ENCODE measurements at regions not wholly inside any gene's neighbourhood (a gene's known extent, or its start where the extent isn't known, plus 50 kb on each side); places are given as distances from the start of the nearest gene placed in this dataset.

DNA sequence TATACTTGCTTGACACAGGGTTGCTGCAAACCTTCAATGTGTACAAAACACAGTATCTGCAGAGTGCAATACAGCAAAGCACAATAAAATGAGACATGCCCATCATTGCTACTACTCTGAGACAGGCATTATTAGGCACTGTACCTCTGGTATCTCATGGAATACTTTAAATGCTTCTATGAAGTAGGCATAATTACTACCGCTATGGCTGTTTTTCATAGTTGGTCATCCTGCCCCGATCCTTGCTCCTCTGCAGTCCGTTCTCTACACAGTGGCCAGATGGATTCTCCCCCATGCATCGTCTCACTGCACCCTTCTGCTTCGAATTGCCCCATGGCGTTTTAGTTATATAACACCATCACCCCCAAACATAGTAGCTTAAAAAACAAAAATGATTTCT, 83.0 kb upstream of the UBL3 start:
- intact Hi-C loops (cut with micrococcal nuclease; ENCODE audit: unreplicated experiment) (no loop called here), in situ Hi-C loops (cut with HindIII; ENCODE audit: low pct_unique_long_range_greater_than_20kb, low sequenced_read_pairs) (no loop called here)
- no peaks in the 10 kb centered on the region for H3K4me1 ChIP-seq (ENCODE audit: control insufficient read depth, insufficient read depth, low read length)
- H3K27ac ChIP-seq (ENCODE audit: low read length): no peak overlapping the region
- no peaks in the 10 kb centered on the region for H3K9me3 ChIP-seq (ENCODE audit: control insufficient read depth, insufficient read depth, low read depth, low read length)
- DNase-seq (ENCODE audit: low read depth, low spot score): no peak
- POLR2A ChIA-PET: no interaction called here
- H3K27me3 ChIP-seq (ENCODE audit: control insufficient read depth, insufficient read depth, low read length): no peaks in the 10 kb centered on the region
- ATAC-seq: no peak
- no peak overlapping the region for H3K4me3 ChIP-seq (ENCODE audit: low read depth in 2 of 2, low read length in 2 of 2)
- BruUV-seq (replicated peaks): no TSS peak
- TF ChIP-seq REST (IDR thresholded peaks at IDR 0.05; ENCODE audit: insufficient read depth in 1 of 2, low read depth in 2 of 2, low read length in 1 of 2) (no peak), CTCF (IDR thresholded peaks at IDR 0.05) (no peak), TCF7L2 (IDR thresholded peaks at IDR 0.05; ENCODE audit: low read depth, low read length) (no peak), POLR2AphosphoS5 (IDR thresholded peaks at IDR 0.05; ENCODE audit: low read depth, low read length) (no peak), SIN3A (IDR thresholded peaks at IDR 0.05; ENCODE audit: borderline replicate concordance, insufficient read depth, low read depth, low read length) (no peak)
- CTCF ChIA-PET: no interaction called here
- no peaks in the 10 kb centered on the region for H3K36me3 ChIP-seq (ENCODE audit: control insufficient read depth, insufficient read depth, low read length)

- no peaks in the 10 kb centered on the region for H3K36me3 ChIP-seq (ENCODE audit: control insufficient read depth, insufficient read depth, low read length)
- H3K27ac ChIP-seq (ENCODE audit: low read length): no peak overlapping the region
- intact Hi-C loops (cut with micrococcal nuclease; ENCODE audit: unreplicated experiment) (no loop called here), in situ Hi-C loops (cut with HindIII; ENCODE audit: low pct_unique_long_range_greater_than_20kb, low sequenced_read_pairs) (no loop called here)
- no peak for DNase-seq (ENCODE audit: low read depth, low spot score)
- H3K4me3 ChIP-seq (ENCODE audit: low read depth in 2 of 2, low read length in 2 of 2): no peak overlapping the region
- POLR2A ChIA-PET: no interaction called here
- no TSS peak for BruUV-seq (replicated peaks)
- TF ChIP-seq CTCF (IDR thresholded peaks at IDR 0.05) (no peak), SIN3A (IDR thresholded peaks at IDR 0.05; ENCODE audit: borderline replicate concordance, insufficient read depth, low read depth, low read length) (no peak), POLR2AphosphoS5 (IDR thresholded peaks at IDR 0.05; ENCODE audit: low read depth, low read length) (no peak), TCF7L2 (IDR thresholded peaks at IDR 0.05; ENCODE audit: low read depth, low read length) (no peak), REST (IDR thresholded peaks at IDR 0.05; ENCODE audit: insufficient read depth in 1 of 2, low read depth in 2 of 2, low read length in 1 of 2) (no peak)
- no peaks in the 10 kb centered on the region for H3K4me1 ChIP-seq (ENCODE audit: control insufficient read depth, insufficient read depth, low read length)
- no peak for ATAC-seq
- CTCF ChIA-PET: no interaction called here
- H3K9me3 ChIP-seq (ENCODE audit: control insufficient read depth, insufficient read depth, low read depth, low read length): no peaks in the 10 kb centered on the region
- H3K27me3 ChIP-seq (ENCODE audit: control insufficient read depth, insufficient read depth, low read length): no peaks in the 10 kb centered on the region
Measured at GRCh38 chr13:29931696-29932095, 81.3 kb upstream of the UBL3 start.
